ENCODE measurements at regions not wholly inside any gene's neighbourhood (a gene's known extent, or its start where the extent isn't known, plus 50 kb on each side); places are given as distances from the start of the nearest gene placed in this dataset.
"Not testable (repeated sequence)": the region's sequence is repeated elsewhere in the genome, so short reads cannot be mapped to it uniquely, and the experiment has no call there.

DNA sequence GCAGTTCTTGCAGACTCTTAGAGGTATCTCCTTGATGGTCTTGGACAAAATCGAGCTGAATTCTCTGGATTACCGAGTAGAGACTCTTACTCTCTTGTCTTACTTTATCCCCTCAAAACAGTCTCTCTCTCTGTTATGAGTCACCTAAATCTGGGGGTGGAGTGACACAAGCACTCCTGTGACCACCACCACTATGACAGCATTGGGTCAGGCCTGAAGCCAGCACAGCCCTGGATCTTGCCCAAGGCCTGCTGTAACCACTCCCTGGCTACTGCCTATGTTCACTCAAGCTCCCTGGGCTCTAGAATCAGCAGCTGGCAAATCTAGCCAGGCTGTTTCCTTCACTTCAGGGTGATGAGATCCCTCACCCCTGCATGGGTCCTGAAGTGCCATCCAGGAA lies 662.5 kb downstream of the LUZP2 start:
- no peak for DNase-seq

DNA sequence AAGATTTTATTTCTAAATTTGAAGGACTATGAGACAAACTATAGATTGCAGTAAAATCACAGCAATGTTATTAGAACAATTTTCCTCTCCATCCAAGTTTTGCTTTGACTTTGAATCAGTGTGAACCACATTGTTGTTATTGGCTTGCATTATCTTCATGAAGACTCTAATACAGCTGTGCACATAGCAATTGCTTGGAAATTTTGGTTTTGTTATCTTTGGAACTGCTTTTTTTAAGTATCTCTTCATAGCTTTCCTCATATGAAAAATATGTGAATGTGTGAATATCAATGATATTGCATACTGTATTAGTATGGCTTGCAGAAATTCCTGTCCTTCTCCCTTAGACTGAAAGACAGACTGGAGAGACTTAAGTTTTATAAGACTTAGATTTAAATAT lies 666.6 kb downstream of the LUZP2 start:
- no peak for DNase-seq

- no peak for DNase-seq
Observed at GRCh38 chr11:25180187-25180586, 683.3 kb downstream of the LUZP2 start.

- no peak for DNase-seq
Observed at GRCh38 chr11:25183411-25183810, 686.6 kb downstream of the LUZP2 start.

DNA sequence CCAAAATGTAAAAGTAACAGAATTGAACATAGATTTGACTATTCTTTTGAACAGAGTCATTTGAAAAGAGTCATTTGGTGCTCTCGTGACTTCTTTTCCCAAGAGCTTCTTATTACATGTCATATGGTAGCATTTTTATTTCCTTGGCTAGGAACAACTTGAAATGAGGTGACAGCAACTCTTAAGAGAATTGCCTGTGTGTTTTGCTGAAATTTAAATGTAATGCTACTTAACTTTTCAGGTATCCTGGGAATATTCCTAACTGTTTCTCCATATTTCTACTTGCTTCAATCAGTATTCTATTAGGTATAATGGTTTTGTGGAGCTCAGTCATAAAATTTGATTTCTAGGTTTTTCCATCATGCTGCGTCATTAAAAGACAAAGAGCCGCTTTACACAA lies 700.7 kb downstream of the LUZP2 start:
- no peak for DNase-seq

GRCh38 chr11:25198704-25199103 lies 701.9 kb downstream of the LUZP2 start:
- DNase-seq: no peak

DNA sequence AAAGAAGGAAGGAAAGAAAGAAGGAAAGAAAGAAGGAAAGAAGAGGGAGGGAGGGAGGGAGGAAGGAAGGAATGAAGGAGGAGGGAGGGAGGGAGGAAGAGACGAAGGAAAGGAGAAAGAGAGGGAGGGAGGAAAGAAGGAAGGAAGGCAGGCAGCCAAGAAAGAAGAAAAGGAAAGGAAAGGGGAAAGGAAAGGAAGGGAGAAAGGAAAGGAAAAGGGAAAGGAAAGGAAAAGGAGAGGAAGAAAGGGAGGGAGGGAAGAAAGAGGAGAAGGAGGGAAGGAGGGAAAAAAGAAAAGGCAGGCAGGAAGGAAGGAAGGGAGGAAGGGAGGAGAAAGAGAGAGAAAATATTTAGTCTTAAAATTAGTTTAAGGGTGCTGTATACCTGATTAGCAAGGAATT lies 704.1 kb downstream of the LUZP2 start:
- no peak for DNase-seq

- no peak for DNase-seq
Observed at GRCh38 chr11:25206762-25207161, 709.9 kb downstream of the LUZP2 start.

GRCh38 chr11:25211635-25212254 lies 714.9 kb downstream of the LUZP2 start:
- no peak for DNase-seq

DNA sequence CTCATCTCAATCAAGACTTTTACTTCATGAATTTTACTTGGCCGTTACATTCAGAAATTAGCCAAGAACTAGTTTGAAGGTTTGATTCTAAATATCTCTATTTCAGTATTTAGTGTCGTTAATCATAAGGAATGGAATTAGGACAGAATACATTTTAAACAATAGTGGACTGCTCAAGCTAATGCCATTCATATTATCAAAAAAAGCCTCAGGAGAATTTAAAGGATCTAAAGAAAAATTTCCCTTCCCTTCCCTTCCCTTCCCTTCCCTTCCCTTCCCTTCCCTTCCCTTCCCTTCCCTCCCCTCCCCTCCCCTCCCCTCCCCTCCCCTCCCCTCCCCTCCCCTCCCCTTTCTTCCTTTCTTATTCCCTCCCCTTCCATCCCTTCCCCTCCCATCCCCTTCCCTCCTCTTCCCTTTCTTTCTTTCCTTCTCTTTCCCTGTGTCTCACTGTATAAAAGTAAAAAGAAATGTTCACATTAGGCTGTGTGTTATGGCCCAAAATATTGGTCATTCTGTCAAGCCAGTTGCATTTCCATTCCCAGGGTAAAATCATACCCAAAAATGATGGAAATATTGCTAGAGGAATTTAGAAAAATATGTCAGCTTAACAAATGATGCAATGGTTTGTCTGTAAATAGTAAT lies 717.8 kb downstream of the LUZP2 start:
- no peak for DNase-seq

GRCh38 chr11:25218036-25218435 lies 721.2 kb downstream of the LUZP2 start:
- no peak for DNase-seq

DNA sequence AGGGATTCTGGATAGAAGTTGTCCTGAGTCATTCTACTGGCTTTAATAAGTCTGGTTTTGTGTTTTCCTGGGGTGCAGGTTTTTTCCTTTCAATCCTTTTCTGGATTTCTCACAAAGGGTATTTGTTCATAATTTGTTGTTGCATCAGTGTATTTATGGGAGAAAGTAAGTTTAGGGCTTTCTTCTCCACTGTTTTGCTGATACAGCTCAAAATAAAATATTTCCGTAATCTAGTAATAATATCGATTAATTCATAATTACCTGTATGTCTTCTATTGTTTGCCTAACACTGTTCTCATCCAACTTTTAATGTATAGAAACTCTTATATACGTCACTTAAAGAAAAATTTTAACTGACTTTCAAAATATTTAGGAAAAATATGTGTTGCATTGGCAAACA lies 728.2 kb downstream of the LUZP2 start:
- DNase-seq: no peak

- DNase-seq: no peak
Observed at GRCh38 chr11:25242928-25243327, 746.1 kb downstream of the LUZP2 start.

DNA sequence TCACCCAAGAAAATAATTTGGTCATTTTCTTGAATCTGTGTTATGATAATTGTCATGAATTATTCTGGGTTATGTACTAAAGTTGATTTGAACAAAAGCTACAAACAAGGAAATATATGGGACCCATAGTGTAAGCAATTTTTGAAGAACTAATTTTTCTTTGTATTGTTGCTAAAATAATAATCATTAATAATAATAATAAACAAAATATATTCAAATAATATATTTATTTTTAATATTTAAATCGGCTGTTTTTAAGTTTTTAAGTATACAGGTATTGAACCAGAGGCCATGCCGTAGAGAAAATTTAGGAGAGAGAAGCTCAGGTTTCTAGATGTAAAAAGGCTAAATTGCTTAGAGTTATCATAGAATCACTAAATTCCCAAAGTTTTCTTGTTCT lies 747.3 kb downstream of the LUZP2 start:
- no peak for DNase-seq

- DNase-seq: no peak
Observed at GRCh38 chr11:25247336-25247735, 750.5 kb downstream of the LUZP2 start.

DNA sequence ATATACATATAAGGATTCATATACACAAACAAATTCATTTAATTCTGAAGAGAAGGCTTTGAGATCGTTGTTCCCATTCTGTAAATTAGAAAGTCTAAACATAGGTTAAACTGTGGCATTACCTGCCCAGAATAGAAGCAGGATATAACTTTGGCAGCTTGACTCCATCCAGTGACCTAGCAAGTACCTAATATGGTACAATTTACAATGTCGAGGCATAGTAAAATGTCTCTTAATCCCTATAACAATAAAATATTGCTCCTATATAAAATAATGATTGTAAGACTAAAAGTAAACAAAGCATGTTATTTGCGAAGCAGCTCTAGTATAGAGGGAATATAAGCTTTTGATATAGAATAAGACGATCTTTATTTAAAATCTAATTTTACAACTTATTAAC lies 756.0 kb downstream of the LUZP2 start:
- no peak for DNase-seq

- not testable (repeated sequence) for DNase-seq
Observed at GRCh38 chr11:25263861-25264260, 767.0 kb downstream of the LUZP2 start.

DNA sequence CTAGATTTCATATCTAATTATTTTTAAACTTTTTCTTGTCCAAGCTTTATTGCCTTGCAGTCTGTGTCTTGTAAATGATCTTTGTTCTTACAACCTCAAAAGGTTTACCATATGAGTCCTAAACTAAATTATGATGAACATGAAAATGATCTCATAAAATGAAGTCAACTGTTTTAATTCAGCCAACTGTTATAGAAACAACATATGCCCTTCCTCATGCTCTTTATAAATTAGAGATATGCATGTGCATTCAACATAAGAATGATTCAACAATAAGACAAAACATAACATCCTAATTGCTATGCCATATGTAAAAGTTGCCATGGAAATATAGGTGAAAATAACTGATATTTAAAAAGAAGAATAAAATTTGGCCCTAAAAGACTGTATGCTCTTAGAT lies 774.4 kb downstream of the LUZP2 start:
- no peak for DNase-seq

GRCh38 chr11:25272214-25272613 lies 775.4 kb downstream of the LUZP2 start:
- DNase-seq: no peak

DNA sequence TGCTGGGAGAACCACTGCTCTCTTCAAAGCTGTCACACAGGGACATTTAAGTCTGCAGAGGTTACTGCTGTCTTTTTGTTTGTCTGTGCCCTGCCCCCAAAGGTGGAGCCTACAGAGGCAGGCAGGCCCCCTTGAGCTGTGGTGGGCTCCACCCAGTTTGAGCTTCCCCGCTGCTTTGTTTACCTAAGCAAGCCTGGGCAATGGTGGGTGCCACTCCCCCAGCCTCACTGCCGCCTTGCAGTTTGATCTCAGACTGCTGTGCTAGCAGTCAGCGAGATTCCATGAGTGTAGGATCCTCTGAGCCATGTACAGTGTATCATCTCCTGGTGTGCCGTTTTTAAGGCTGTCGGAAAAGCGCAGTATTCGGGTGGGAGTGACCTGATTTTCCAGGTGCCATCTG lies 784.0 kb downstream of the LUZP2 start:
- not testable (repeated sequence) for DNase-seq

DNA sequence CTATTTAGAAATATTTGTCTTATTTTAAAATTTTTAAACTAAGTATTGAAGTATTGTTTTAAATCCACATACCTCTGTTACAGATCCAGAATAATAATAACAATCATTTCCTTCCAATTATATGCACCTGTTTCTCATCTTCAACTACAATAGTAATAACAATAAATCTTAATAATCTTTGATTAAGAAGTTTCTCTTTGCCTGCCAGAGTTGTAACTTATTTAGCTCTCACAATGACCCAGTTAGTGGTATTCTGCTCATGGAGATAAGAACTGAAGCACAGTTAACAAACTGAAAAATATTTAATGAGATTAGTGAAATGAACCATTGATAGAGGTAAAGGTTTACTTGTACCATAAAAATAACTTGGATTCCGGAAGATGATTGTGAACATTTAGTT lies 796.3 kb downstream of the LUZP2 start:
- no peak for DNase-seq

DNA sequence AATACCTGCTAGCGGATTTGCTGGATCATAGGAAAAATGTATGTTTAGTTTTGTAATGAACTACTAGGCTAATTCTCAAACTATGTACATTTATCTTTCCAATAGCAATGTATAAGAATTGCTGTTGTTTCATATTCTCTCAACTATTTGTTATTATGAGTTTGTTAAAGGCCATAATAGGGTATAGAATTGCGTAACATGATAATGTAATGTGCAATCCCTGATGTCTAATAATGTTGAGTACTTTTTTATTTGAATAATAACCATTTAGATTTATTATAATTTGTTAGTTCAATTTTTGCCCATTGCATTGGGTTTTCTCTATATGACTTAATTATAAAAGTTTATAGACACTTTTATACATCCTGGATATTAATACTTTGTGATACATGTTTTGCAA lies 801.6 kb downstream of the LUZP2 start:
- no peak for DNase-seq

DNA sequence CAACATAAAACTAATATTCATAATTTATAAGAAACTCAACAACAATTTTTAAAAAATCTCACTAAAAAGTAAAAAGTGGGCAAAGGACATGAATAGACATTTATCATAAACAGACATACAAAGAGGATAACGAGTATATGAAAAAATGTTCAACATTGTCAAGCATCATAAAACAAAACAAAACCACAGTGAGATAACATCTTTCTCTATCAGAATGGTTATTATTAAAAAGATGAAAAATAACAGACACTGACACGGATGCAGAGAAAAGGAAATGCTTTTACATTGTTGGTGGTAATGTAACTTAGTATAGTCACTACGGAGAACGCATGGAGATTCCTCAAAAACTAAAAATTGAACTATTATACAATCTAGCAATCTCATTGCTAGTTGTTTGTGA lies 813.0 kb downstream of the LUZP2 start:
- no peak for DNase-seq

- no peak for DNase-seq
Observed at GRCh38 chr11:25317216-25317615, 820.4 kb downstream of the LUZP2 start.

DNA sequence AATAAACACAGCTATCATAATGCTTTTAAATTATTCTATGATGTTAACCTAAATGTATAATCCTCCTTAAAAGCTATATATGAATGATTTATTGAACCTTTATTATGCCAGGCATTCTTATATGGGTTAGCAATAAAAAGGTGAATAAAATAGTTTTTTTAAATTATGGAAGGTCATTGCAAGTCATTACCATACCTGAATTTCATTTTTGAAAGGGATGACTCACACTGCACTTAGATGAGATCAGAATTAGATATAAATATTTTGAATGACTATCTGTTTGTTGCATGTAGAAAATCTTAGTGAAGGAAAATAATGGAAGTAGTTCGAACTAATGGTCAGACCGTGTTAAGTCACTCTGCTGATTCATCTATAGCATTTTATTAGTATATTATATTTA lies 822.3 kb downstream of the LUZP2 start:
- no peak for DNase-seq
